Right atrium auricular region (tissue), 2 donors: ENCODE measurements at regions not wholly inside any gene's neighbourhood (a gene's known extent, or its start where the extent isn't known, plus 50 kb on each side); places are given as distances from the start of the nearest gene placed in this dataset.

Experiments used
- DNase-seq: peaks from one replicate; pipeline ENCODE4 v3.0.0-alpha.2; 2019; ENCODE audit warnings: low spot score
- H3K27ac ChIP-seq, 2 donors: fragments of 200-600 bp; sonication (generic); 1 replicate in 1 of 2; 2 replicates in 1 of 2; pipeline ENCODE4 v1.5.1; 2016 to 2019
- H3K27me3 ChIP-seq, 2 donors: fragments of 200-600 bp; sonication (generic); one replicate each; pipeline versions ENCODE4 v1.5.1 to v1.6.0; 2017 to 2019
- H3K36me3 ChIP-seq: fragments of 200-600 bp; sonication (generic); one replicate; pipeline ENCODE4 v1.5.1; 2016
- H3K4me1 ChIP-seq, 2 donors: fragments of 200-600 bp; sonication (generic); one replicate each; pipeline versions ENCODE4 v1.5.1 to v1.6.0; 2017 to 2019
- H3K4me3 ChIP-seq, 2 donors: fragments of 200-600 bp; sonication (generic); 1 replicate in 1 of 2; 2 replicates in 1 of 2; pipeline ENCODE4 v1.5.1; 2017 to 2019; ENCODE audit warnings: mild to moderate bottlenecking in 1 of 2, moderate library complexity in 1 of 2
- H3K9me3 ChIP-seq, 2 donors: fragments of 200-600 bp; sonication (generic); one replicate each; pipeline ENCODE4 v1.5.1; 2019
- CTCF ChIP-seq, 2 donors: fragments of 200-600 bp; sonication (generic); IDR thresholded peaks; one replicate each; pipeline ENCODE4 v1.5.1; 2019; ENCODE audit warnings: antibody characterized with exemption in 2 of 2

- no peak for TF ChIP-seq CTCF (IDR thresholded peaks at IDR 0.05)
- no peak overlapping the region for H3K4me3 ChIP-seq
- H3K4me1 ChIP-seq: no peaks in the 10 kb centered on the region
- peaks cover 0 to 11% of the 10 kb centered on the region in 2 donors for H3K9me3 ChIP-seq
- H3K27me3 ChIP-seq: no peaks in the 10 kb centered on the region
- H3K27ac ChIP-seq: no peak overlapping the region
- H3K36me3 ChIP-seq: no peaks in the 10 kb centered on the region
- DNase-seq: no peak
Measured at GRCh38 chr5:21694567-21694966, 1158.6 kb downstream of the CDH12 start.

GRCh38 chr5:21693591-21693990 lies 1159.6 kb downstream of the CDH12 start:
- no peak overlapping the region for H3K27ac ChIP-seq
- no peaks in the 10 kb centered on the region for H3K4me1 ChIP-seq
- H3K4me3 ChIP-seq: no peak overlapping the region
- DNase-seq: no peak
- H3K9me3 ChIP-seq: peaks cover 0 to 11% of the 10 kb centered on the region in 2 donors
- H3K27me3 ChIP-seq: no peaks in the 10 kb centered on the region
- no peak for TF ChIP-seq CTCF (IDR thresholded peaks at IDR 0.05)
- H3K36me3 ChIP-seq: no peaks in the 10 kb centered on the region

GRCh38 chr5:21689587-21689986 lies 1163.6 kb downstream of the CDH12 start:
- Histone ChIP-seq H3K27ac (no peak overlapping the region), H3K4me3 (no peak overlapping the region), H3K4me1 (no peaks in the 10 kb centered on the region), H3K9me3 (no peaks in the 10 kb centered on the region), H3K36me3 (no peaks in the 10 kb centered on the region), H3K27me3 (no peaks in the 10 kb centered on the region)
- no peak for TF ChIP-seq CTCF (IDR thresholded peaks at IDR 0.05)
- no peak for DNase-seq

GRCh38 chr5:21688655-21689054 lies 1164.5 kb downstream of the CDH12 start:
- no peaks in the 10 kb centered on the region for H3K36me3 ChIP-seq
- no peaks in the 10 kb centered on the region for H3K9me3 ChIP-seq
- no peaks in the 10 kb centered on the region for H3K27me3 ChIP-seq
- no peak for DNase-seq
- TF ChIP-seq CTCF (IDR thresholded peaks at IDR 0.05): no peak
- no peak overlapping the region for H3K27ac ChIP-seq
- no peaks in the 10 kb centered on the region for H3K4me1 ChIP-seq
- H3K4me3 ChIP-seq: no peak overlapping the region

- Histone ChIP-seq H3K27ac (no peak overlapping the region), H3K9me3 (no peaks in the 10 kb centered on the region), H3K4me3 (no peak overlapping the region), H3K4me1 (no peaks in the 10 kb centered on the region), H3K27me3 (no peaks in the 10 kb centered on the region), H3K36me3 (no peaks in the 10 kb centered on the region)
- no peak for TF ChIP-seq CTCF (IDR thresholded peaks at IDR 0.05)
- no peak for DNase-seq
Measured at GRCh38 chr5:21687621-21688020, 1165.5 kb downstream of the CDH12 start.

GRCh38 chr5:21686706-21687105 lies 1166.4 kb downstream of the CDH12 start:
- H3K27ac ChIP-seq: no peak overlapping the region
- DNase-seq: no peak
- H3K4me3 ChIP-seq: no peak overlapping the region
- H3K27me3 ChIP-seq: no peaks in the 10 kb centered on the region
- no peaks in the 10 kb centered on the region for H3K9me3 ChIP-seq
- H3K4me1 ChIP-seq: no peaks in the 10 kb centered on the region
- no peak for TF ChIP-seq CTCF (IDR thresholded peaks at IDR 0.05)
- H3K36me3 ChIP-seq: no peaks in the 10 kb centered on the region
